Loucy (cell line): ENCODE measurements at regions not wholly inside any gene's neighbourhood (a gene's known extent, or its start where the extent isn't known, plus 50 kb on each side); places are given as distances from the start of the nearest gene placed in this dataset.

ENCODE experiments used
- CTCF ChIP-seq: fragments of 200-600 bp; sonication (generic); conservative IDR thresholded peaks from 2 replicates; pipeline ENCODE4 v1.5.1; 2014; ENCODE audit warnings: mild to moderate bottlenecking, antibody characterized with exemption, low read length
- EZH2phosphoT487 ChIP-seq: fragments of 200-600 bp; IDR thresholded peaks from 2 replicates; pipeline ENCODE4 v1.6.1; 2018; ENCODE audit warnings: antibody characterized with exemption, mild to moderate bottlenecking, moderate library complexity, borderline replicate concordance

- TF ChIP-seq EZH2phosphoT487 (no peak), CTCF (no peak)
These were observed 75.8 kb upstream of the NPAS2 start for GRCh38 chr2:100744184-100744583.
